Ecto neural progenitor cell (in vitro differentiated cells): ENCODE measurements at regions not wholly inside any gene's neighbourhood (a gene's known extent, or its start where the extent isn't known, plus 50 kb on each side); places are given as distances from the start of the nearest gene placed in this dataset.
A peak's percentile ranks its signal among the peaks of the same experiment; 100 is the strongest.
"Not testable (repeated sequence)": the region's sequence is repeated elsewhere in the genome, so short reads cannot be mapped to it uniquely, and the experiment has no call there.

Source experiments
- DNase-seq: peaks from one replicate; pipeline ENCODE4 v3.0.0-alpha.2; 2018; ENCODE audit warnings: low spot score

- not testable (repeated sequence) for DNase-seq
These were observed 187.9 kb downstream of the NPIPB11 start for GRCh38 chr16:29218649-29219048.

DNA sequence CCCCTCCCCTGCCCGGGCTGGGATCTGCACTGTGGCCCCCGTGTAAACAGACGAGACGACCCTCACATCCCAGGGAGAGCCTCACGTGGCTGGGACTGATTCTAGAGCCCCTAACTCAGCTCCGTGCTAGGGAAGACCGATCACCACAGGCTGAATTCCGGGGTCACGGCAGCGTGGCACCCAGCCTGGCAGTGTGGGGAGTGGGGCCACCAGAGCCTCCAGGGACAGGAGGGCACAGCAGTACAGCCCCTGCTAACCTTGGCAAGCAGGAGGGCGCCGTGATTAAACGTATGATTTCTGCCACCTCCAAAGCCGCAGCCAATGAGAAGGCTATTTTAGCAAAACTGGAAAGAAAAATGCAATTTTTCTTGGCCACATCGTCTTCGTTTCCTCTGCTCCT is 188.3 kb downstream of the NPIPB11 start:
- not testable (repeated sequence) for DNase-seq

DNA sequence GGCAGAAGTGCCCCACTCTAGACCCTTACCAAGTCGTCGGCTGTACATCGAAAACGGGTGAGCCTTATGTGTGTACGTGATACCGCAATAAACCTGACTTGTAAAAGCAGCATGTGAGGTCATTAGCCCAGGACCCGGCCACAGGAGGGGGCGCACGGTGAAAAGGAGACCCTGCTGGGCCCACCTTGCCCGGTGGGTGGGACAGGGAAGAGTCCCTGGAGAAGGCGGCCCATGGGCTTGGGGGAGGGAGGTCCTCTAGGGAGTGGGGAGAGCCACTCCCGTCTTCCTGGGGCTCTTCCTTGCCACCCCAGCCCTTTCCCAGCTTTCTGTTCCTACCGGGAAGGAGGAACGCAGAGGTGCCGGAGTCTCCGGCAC is 188.8 kb downstream of the NPIPB11 start:
- DNase-seq, result not testable (repeated sequence)

DNA sequence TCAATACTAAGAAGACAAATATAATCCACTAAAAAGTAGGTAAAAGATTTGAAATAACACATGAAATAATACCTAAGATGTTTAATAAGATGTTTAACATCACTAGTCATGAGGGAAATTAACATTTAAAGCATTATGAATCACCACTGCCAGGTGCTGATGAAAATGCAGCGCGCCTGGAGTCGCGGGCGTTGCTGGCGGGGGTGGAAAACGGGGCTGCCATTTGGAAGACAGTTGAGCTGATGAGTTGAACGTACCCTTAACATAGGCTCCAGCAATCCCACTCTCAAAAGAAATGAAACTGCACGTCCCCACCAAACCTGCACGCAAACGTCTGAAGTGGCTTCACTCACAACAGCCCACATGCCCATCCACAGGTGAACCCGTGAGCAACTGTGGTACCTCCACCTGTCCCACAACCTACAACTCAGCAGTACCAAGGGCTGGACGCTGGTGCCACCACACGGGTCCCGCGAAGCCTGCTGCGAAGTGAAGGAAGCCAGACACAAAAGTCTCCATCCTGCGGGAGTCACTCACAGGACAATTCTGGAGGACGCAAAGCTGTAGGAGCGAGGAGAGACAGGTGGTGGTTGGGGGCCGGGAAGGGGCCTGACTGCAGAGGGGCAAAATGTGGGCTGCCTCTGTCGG is 189.3 kb downstream of the NPIPB11 start:
- not testable (repeated sequence) for DNase-seq

DNA sequence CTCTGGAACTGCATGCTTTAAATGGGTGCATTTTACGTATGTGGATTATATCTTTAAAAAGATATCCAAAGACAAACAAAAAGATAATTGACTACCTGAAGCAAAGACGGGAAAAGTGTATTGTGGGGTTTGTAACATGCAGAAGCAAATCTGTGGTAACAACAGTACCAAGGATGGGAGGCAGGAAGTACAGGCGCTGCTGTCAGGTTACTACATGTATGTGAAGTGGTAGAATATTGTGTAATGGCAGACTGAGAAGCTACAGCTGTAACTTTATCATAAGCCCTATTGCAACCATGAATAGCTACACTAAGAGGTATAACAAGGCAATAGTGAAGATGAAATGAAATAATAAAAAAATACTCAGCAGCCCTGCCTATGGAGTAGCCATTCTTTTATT is 192.7 kb downstream of the NPIPB11 start:
- not testable (repeated sequence) for DNase-seq

DNA sequence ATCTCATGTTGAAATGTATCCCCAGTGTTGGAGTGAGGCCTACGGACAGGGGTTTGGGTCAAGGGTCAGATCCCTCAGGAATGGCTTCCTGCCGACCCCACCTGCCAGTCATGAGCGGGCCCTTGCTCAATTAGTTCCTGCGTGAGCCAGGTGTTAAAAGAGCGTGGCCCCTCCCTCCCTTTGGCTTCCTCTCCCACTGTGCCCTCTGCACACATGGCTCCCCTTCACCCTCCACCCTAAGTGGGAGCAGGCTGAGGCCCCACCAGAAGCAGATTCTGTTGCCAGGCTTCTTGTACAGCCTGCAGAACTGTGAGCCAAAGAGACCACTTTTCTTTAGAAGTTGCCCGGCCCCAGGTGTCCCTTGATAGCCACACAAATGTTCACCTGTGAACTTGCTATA is 193.3 kb downstream of the NPIPB11 start:
- DNase-seq, result not testable (repeated sequence)

- not testable (repeated sequence) for DNase-seq
These were observed 194.2 kb downstream of the NPIPB11 start for GRCh38 chr16:29212084-29213027.

- DNase-seq, result not testable (repeated sequence)
These were observed 195.1 kb downstream of the NPIPB11 start for GRCh38 chr16:29211456-29211855.

GRCh38 chr16:29210299-29211150 is 196.0 kb downstream of the NPIPB11 start:
- not testable (repeated sequence) for DNase-seq

DNA sequence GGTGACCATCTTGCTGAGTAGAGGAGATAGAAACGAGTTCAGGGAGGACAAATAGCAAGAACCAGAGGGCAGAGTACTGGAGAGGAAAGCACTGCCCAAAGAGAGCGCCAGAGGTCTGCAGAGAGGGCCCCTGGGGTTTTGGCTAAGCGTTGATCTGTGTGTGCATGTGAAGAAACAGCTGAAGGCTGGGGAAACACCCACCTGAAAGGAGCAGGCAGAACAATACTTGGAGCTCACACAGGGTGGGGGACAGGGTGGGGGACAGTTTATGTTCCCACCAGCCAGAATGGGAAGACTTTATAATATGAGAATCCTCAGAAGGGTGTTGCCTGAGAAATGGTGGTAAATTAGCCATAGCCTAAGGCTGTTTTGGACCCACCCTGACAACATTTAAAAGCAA is 200.4 kb downstream of the NPIPB11 start:
- DNase-seq, result peak; percentile 13

GRCh38 chr16:29205151-29205550 is 201.4 kb downstream of the NPIPB11 start:
- not testable (repeated sequence) for DNase-seq

- peak; percentile 10 for DNase-seq
These were observed 201.7 kb downstream of the NPIPB11 start for GRCh38 chr16:29204806-29205135.

DNA sequence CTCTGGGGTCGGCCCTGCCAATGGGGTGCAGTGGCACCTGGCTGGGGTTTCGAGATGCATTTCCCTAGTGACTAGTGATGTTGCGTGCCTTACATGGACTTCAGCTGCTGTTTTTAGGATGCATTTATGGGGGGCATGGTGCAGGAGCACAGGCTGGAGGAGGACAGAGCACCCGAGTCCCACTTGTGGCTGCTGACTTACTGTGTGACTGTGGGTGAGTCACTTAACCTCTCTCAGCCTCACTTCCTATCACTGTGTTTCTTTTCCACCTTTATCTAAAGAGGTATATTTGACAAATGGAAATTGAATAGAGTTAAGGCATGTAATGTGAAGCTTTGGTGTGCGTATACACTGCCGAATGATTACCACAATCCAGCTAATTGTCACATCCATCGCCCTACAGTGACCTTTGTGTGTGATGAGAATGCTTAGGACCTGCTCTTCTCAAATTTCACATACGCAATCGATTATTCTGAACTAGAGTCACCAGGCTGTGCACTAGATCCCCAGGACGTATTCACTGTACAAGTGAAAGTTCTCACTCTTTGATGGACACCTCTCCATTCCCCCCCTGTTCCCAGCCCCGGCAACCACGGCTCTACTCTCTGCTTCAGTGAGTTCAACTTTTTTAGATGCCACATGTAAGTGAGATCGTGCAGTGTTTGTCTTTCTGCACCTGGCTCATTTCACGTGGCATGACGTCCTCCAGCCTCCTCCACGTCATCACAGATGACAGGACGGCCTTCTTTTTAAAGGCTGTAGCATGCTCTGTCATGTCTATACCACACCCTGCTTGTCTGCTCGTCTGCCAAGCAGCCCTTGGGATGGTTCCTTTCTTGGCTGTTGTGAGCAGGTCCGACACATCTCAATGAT is 202.3 kb downstream of the NPIPB11 start:
- not testable (repeated sequence) for DNase-seq

DNA sequence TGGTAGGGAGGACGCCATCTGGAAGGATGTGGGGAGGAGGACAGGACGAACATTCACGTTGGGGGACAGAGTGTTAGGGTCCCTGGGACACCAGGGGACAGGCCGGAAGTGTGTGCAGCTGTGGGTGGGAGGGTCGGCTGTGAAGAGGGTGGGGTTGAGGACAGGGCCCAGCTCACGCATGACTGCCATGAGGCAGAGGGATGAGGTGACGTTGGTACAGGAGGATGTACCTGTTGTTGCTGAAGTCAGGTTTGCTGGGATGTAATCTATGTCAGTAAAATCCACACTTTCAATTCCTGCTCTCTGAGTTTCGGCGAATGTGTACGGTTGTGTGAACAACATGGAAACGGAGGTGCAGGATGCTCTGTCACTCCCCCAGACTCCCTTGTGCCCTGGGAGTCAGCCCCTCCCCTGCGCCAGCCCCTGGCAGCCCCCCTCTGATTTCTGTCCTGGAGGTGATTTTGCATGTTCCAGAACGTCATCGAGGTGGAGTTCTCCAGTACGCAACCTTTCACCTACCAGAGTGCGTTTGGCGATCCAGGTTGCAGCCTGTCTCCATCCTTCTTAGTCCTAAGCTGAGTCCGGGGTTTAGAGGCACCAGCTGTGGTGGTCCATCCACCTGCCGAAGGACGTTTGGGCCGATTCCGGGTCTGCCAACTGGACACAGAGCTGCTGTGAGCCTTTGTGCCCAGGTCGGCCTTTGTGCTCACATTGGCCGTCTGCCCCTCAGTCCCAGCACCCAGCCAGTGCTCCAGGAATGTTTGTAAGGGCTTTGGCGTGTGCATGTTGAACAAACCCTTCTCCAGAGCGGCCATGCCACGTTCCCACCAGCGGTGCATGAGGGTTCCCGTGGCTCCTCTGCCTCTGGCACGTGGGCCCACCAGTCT is 203.2 kb downstream of the NPIPB11 start:
- peak; percentile 20 for DNase-seq

GRCh38 chr16:29202642-29203041 is 203.9 kb downstream of the NPIPB11 start:
- DNase-seq, result not testable (repeated sequence)

- peak; percentile 26 for DNase-seq
These were observed 204.4 kb downstream of the NPIPB11 start for GRCh38 chr16:29202025-29202632.

- peak; percentile 36 for DNase-seq
These were observed 205.1 kb downstream of the NPIPB11 start for GRCh38 chr16:29201296-29202024.

DNA sequence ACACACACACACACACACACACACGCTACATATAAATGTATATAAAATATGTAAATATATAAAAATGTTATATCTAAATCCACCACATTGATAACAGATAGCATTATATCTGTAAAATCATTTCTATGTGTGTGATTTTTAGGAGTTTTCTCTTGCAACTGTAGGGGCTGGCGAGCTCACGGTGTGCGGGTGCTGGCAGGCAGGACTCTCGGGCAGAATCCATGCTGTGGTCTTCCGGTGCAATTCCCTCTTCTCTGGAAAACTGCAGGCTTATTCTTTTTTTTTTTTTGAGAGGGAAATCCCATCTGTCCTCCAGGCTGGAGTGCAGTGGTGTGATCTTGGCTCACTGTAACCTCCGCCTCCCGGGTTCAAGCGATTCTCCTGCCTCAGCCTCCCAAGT is 205.8 kb downstream of the NPIPB11 start:
- peak; percentile 11 for DNase-seq

- peak; percentile 8 for DNase-seq
These were observed 206.3 kb downstream of the NPIPB11 start for GRCh38 chr16:29200135-29200601.
